GM21423 (cell line): ENCODE measurements at regions not wholly inside any gene's neighbourhood (a gene's known extent, or its start where the extent isn't known, plus 50 kb on each side); places are given as distances from the start of the nearest gene placed in this dataset.

Experiments
- ATAC-seq: cut with Tn5 transposase; IDR thresholded peaks from one replicate; pipeline ENCODE4 v1.9.1; 2021; ENCODE audit warnings: mild to moderate bottlenecking, moderate library complexity; ENCODE audit not compliant: unreplicated experiment

GRCh38 chr14:101408077-101408831, 153.0 kb upstream of the DIO3 start:
- ATAC-seq, result no peak

DNA sequence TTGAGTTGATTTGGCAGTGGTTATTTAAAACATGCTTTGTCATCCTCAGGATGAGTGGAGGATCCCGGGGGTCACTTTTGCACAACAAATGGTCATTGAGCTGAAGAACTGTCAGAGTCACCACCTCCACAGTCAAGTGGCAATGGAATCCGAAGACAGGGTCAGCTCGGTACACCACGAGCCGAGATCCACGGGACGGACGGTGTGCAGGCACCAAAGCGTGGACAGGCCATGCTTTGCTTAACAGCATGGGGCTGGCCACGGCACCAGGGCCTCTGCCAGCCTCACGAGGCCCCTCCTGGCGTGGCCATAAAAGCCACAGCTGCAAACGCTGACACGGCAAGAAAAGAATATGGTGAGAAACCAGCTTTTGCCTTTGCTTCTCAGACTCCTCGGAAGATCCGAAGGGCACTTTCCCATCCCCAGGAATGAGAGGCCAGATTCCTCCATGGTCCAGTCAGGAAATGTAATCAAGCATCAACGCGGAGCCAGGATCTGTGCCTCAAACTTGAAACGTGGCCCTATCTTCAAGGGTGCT, 152.2 kb upstream of the DIO3 start:
- ATAC-seq, result no peak

GRCh38 chr14:101410126-101410525, 151.2 kb upstream of the DIO3 start:
- no peak for ATAC-seq

- ATAC-seq, result no peak
Measured at GRCh38 chr14:101411151-101411550, 150.1 kb upstream of the DIO3 start.

GRCh38 chr14:101411779-101412178, 149.5 kb upstream of the DIO3 start:
- ATAC-seq, result no peak

DNA sequence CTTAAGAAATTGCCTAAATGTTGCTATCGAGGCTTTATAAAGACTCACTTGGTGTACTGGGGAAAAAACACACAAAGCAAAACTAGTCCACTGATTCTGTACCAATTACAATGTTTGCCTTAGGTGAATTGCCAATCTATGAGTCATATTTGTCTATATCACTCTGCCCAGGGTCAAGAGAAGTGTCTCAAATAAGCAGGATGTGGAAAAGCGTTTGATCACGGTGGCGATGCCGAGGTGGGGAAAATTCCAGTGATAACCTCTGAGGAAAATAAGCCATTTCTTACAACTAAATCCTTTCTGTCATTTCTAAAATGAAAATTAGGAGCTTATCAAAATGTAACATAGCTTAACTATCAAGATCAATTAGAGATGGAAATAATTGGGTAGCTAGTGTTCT, 148.6 kb upstream of the DIO3 start:
- no peak for ATAC-seq

GRCh38 chr14:101417434-101417833, 143.9 kb upstream of the DIO3 start:
- no peak for ATAC-seq

DNA sequence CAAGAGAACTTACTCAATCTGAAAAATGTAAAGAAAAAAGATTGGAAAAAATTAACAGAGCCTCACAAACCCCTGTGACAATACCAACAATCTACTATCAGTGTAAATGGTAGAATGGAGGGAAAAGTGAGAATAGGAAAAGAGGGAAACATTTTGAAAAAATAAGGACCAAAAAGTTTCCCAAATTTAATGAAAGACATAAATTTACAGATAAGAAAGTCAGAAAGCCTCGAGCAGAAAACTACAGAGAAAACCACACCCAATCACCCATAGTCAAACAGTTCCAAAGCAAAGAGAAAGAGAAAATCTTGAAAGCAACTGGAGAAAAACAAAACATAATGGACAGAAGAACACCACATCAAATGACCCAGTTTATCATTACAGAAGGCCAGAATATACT, 142.7 kb upstream of the DIO3 start:
- ATAC-seq, result no peak

- no peak for ATAC-seq
Measured at GRCh38 chr14:101426466-101426865, 134.8 kb upstream of the DIO3 start.

DNA sequence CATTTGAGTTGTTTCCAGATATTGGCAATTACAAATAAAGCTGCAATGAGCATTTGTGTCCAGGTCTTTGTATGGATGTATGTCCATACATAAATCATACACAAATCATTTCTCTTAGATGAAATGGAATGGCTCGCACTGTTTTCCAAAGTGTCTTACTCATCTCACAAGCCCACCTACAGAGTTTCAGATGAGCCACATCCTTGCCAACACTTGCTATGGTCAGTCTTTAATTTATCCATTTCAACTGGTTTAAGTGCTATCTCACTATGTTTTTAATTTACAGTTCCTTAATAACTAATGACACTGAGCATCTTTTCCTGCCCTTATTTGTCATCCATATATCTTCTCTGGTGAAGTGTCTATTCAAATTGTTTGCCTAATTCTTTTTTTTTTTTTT, 132.9 kb upstream of the DIO3 start:
- ATAC-seq, result no peak

- ATAC-seq, result no peak
Measured at GRCh38 chr14:101435546-101435945, 125.7 kb upstream of the DIO3 start.

DNA sequence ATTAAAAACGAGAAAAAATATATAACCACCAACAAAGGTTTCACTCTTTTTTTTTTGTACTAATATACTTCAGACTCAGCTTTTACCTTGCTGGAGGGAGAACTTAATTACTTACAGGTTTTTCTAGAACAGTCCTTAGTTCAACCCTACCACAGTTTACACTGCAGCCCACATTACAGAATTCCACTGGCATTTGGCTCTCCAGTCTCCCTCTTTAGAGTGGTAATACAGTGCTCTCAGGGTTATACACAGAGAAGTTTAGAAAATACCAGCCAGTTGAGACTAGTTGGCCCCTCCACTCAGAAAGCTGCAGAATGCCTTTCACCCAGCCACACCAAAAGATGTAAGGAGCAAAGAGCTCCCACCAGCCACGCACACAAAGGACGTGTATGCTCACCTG, 122.3 kb upstream of the DIO3 start:
- no peak for ATAC-seq

GRCh38 chr14:101440496-101440895, 120.8 kb upstream of the DIO3 start:
- no peak for ATAC-seq

GRCh38 chr14:101441710-101442109, 119.6 kb upstream of the DIO3 start:
- no peak for ATAC-seq

DNA sequence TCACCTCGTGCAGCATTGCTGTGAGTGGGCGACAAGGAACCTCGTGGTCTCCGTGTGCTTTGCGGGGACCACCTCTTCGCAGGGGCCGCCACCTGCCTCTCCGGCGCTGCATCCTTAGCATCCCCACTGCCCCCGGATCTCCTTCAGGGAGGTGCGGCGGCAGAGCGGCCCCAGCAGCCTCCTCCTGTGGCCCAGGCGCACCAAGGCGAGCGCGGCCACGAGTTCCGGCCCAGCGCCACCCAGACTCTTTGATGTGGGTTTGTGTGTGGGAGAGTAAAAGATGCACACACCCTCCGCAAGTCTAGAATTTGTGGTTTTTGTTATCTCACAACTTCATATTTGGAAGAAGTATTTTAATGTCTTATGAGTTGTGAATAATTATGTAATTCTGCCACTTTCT, 118.8 kb upstream of the DIO3 start:
- no peak for ATAC-seq

- no peak for ATAC-seq
Measured at GRCh38 chr14:101444116-101444515, 117.2 kb upstream of the DIO3 start.

- ATAC-seq, result no peak
Measured at GRCh38 chr14:101445278-101445677, 116.0 kb upstream of the DIO3 start.

GRCh38 chr14:101446387-101446969, 114.8 kb upstream of the DIO3 start:
- ATAC-seq, result no peak

GRCh38 chr14:101449114-101449513, 112.2 kb upstream of the DIO3 start:
- ATAC-seq, result no peak

GRCh38 chr14:101451166-101451565, 110.1 kb upstream of the DIO3 start:
- no peak for ATAC-seq

GRCh38 chr14:101453225-101453624, 108.1 kb upstream of the DIO3 start:
- no peak for ATAC-seq

DNA sequence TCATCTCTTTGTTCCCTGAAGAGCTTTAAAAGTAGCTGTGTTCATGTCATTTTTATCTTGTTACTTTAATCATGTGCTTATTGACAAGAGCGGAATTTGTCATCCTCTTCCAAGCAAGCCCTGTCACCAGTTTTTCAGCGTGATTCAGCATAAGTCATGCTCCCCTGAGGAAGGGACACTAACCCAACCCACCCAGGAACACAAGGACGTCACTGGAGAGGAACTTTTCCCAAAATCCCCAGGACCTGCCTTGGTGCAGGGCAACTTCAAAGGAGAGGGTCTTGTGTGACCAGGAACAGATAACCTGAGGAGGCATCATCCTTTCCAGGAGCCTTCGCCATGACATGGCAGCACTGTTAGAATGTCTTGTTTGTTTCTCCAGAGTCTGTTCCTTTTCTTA, 107.1 kb upstream of the DIO3 start:
- no peak for ATAC-seq
